ENCODE measurements at regions not wholly inside any gene's neighbourhood (a gene's known extent, or its start where the extent isn't known, plus 50 kb on each side); places are given as distances from the start of the nearest gene placed in this dataset.

- Histone ChIP-seq H3K79me2 (ENCODE audit: control insufficient read depth, insufficient read depth, low read length) (no peaks in the 10 kb centered on the region), H3K9me3 (replicated peaks; ENCODE audit: control insufficient read depth, insufficient read depth, low read depth, low read length) (no peaks in the 10 kb centered on the region), H3K4me1 (replicated peaks in 1 of 2; ENCODE audit: control insufficient read depth in 2 of 2, insufficient read depth in 2 of 2, low read length in 2 of 2) (no peaks in the 10 kb centered on the region), H3K4me2 (ENCODE audit: insufficient read depth, low read length) (no peak overlapping the region), H3K27me3 (ENCODE audit: control insufficient read depth in 2 of 2, insufficient read depth in 2 of 2, low read length in 2 of 2) (no peaks in the 10 kb centered on the region), H3K9ac (ENCODE audit: insufficient read depth in 1 of 2, low read depth in 2 of 2, low read length in 2 of 2) (no peak overlapping the region), H3K9me1 (ENCODE audit: control insufficient read depth, insufficient read depth, low read length) (no peaks in the 10 kb centered on the region), H3K4me3 (no peak overlapping the region), H3K36me3 (ENCODE audit: control insufficient read depth, insufficient read depth, low read length) (no peaks in the 10 kb centered on the region), H2AFZ (ENCODE audit: low read depth, low read length) (no peak overlapping the region), H4K20me1 (replicated peaks; ENCODE audit: control insufficient read depth, insufficient read depth, low read length) (no peaks in the 10 kb centered on the region), H3K27ac (ENCODE audit: extremely low read depth, low read depth, low read length) (no peak overlapping the region)
- ChIA-PET CTCF (ENCODE audit: low intra/inter-chr PET ratio) (no interaction called here), POLR2A (no interaction called here)
- BruUV-seq (replicated peaks): no TSS peak
- intact Hi-C loops (cut with micrococcal nuclease) (no loop called here), in situ Hi-C loops (cut with MboI) (no loop called here)
- no peak for DNase-seq (ENCODE audit: extremely low read depth in 1 of 4, low spot score in 3 of 4)
- FAIRE-seq: no peak
- no peak for ATAC-seq
- TF ChIP-seq NKRF (IDR thresholded peaks at IDR 0.05; ENCODE audit: borderline replicate concordance) (no peak), ARID2 (IDR thresholded peaks at IDR 0.05) (no peak), EHMT2 (IDR thresholded peaks at IDR 0.05) (no peak), SMAD2 (IDR thresholded peaks at IDR 0.05; ENCODE audit: low read depth, low read length) (no peak), ZBTB49 (CRISPR knock-in tag; IDR thresholded peaks at IDR 0.05; ENCODE audit: borderline replicate concordance) (no peak), UBTF (IDR thresholded peaks at IDR 0.05; ENCODE audit: borderline replicate concordance in 1 of 2, low read depth in 2 of 2, low read length in 2 of 2) (no peak), MTA2 (IDR thresholded peaks at IDR 0.05; ENCODE audit: low read depth) (no peak), ZBTB1 (CRISPR knock-in tag; IDR thresholded peaks at IDR 0.05; ENCODE audit: borderline replicate concordance, low read depth) (no peak), ZNF280B (CRISPR knock-in tag; IDR thresholded peaks at IDR 0.05) (no peak), ZNF212 (CRISPR knock-in tag; IDR thresholded peaks at IDR 0.05) (no peak), ETV5 (CRISPR knock-in tag; IDR thresholded peaks at IDR 0.05; ENCODE audit: low read depth) (no peak)
- TF ChIP-seq, protein P1, sequence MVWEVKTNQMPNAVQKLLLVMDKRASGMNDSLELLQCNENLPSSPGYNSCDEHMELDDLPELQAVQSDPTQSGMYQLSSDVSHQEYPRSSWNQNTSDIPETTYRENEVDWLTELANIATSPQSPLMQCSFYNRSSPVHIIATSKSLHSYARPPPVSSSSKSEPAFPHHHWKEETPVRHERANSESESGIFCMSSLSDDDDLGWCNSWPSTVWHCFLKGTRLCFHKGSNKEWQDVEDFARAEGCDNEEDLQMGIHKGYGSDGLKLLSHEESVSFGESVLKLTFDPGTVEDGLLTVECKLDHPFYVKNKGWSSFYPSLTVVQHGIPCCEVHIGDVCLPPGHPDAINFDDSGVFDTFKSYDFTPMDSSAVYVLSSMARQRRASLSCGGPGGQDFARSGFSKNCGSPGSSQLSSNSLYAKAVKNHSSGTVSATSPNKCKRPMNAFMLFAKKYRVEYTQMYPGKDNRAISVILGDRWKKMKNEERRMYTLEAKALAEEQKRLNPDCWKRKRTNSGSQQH (CRISPR knock-in tag; IDR thresholded peaks at IDR 0.05): no peak
These were observed 969.3 kb upstream of the ACO1 start for GRCh38 chr9:31415164-31415563.

All from K562 (cell line).